Keratinocyte (primary cell): ENCODE measurements at regions not wholly inside any gene's neighbourhood (a gene's known extent, or its start where the extent isn't known, plus 50 kb on each side); places are given as distances from the start of the nearest gene placed in this dataset.

Source experiments
- DNase-seq: peaks from one replicate; pipeline ENCODE4 v3.0.0-alpha.2; 2011; ENCODE audit warnings: low read depth, missing footprints, low spot score
- FAIRE-seq: peaks from 2 replicates; lab custom pipeline; 2011; peaks lifted over from hg19 to GRCh38; lab: Jason Lieb, UNC
- H2AFZ ChIP-seq: 2 replicates; pipeline ENCODE4 v1.6.0; 2012; ENCODE audit warnings: low read length, control low read depth, inconsistent platforms; ENCODE audit not compliant: control insufficient read depth
- H3K27ac ChIP-seq: 2 replicates; pipeline ENCODE4 v1.5.1; 2011; ENCODE audit warnings: low read length; ENCODE audit not compliant: control insufficient read depth, insufficient read depth
- H3K27me3 ChIP-seq: 3 replicates; pipeline ENCODE4 v1.6.0; 2011; ENCODE audit warnings: low read length; ENCODE audit not compliant: control insufficient read depth, insufficient read depth; ENCODE audit errors: extremely low read depth
- H3K36me3 ChIP-seq, 2 experiments: 2 replicates in 1 of 2; 3 replicates in 1 of 2; pipeline ENCODE4 v1.5.1; 2011; ENCODE audit warnings: low read length in 2 of 2, mild to moderate bottlenecking in 1 of 2; ENCODE audit not compliant: control insufficient read depth in 2 of 2, insufficient read depth in 2 of 2; ENCODE audit errors: extremely low read depth in 1 of 2
- H3K4me1 ChIP-seq: 3 replicates; pipeline ENCODE4 v1.5.1; 2011; ENCODE audit warnings: low read length; ENCODE audit not compliant: control insufficient read depth, insufficient read depth; ENCODE audit errors: extremely low read depth
- H3K4me2 ChIP-seq: 3 replicates; pipeline ENCODE4 v1.6.0; 2011; ENCODE audit warnings: low read depth, low read length; ENCODE audit not compliant: control insufficient read depth, insufficient read depth; ENCODE audit errors: extremely low read depth
- H3K4me3 ChIP-seq, 3 experiments: fragments of 200-600 bp in 1 of 3; sonication (generic) in 1 of 3; 2 replicates in 2 of 3; 3 replicates in 1 of 3; pipeline ENCODE4 v1.5.1; 2011 to 2016; ENCODE audit warnings: low read length in 3 of 3, mild to moderate bottlenecking in 3 of 3, control low read depth in 2 of 3, inconsistent platforms in 1 of 3, low read depth in 1 of 3, mixed read lengths in 1 of 3, mixed run types in 1 of 3, moderate library complexity in 1 of 3; ENCODE audit not compliant: control insufficient read depth in 2 of 3, insufficient read depth in 2 of 3; ENCODE audit errors: extremely low read depth in 1 of 3
- H3K79me2 ChIP-seq: 2 replicates; pipeline ENCODE4 v1.6.0; 2012; ENCODE audit warnings: low read length; ENCODE audit not compliant: control insufficient read depth, insufficient read depth
- H3K9ac ChIP-seq: 3 replicates; pipeline ENCODE4 v1.6.0; 2011; ENCODE audit warnings: low read length; ENCODE audit not compliant: control insufficient read depth, insufficient read depth; ENCODE audit errors: extremely low read depth
- H3K9me1 ChIP-seq: 3 replicates; pipeline ENCODE4 v1.6.0; 2011; ENCODE audit warnings: low read length; ENCODE audit not compliant: control insufficient read depth, insufficient read depth; ENCODE audit errors: extremely low read depth
- H3K9me3 ChIP-seq: 2 replicates; pipeline ENCODE4 v1.5.1; 2012; ENCODE audit warnings: low read depth, low read length; ENCODE audit not compliant: control insufficient read depth
- H4K20me1 ChIP-seq: 3 replicates; pipeline ENCODE4 v1.6.0; 2011; ENCODE audit warnings: low read length; ENCODE audit not compliant: control insufficient read depth, insufficient read depth; ENCODE audit errors: extremely low read depth
- CTCF ChIP-seq, 3 experiments: IDR thresholded peaks in 1 of 3; conservative IDR thresholded peaks in 1 of 3; optimal IDR thresholded peaks in 1 of 3; 2 replicates in 2 of 3; 3 replicates in 1 of 3; pipeline versions ENCODE3 to v1.5.1; 2011; ENCODE audit warnings: low read length in 3 of 3, mild to moderate bottlenecking in 3 of 3, moderate library complexity in 2 of 3, control low read depth in 1 of 3, inconsistent platforms in 1 of 3; ENCODE audit not compliant: insufficient read depth in 2 of 3; ENCODE audit errors: extremely low read depth in 1 of 3
- EZH2 ChIP-seq: IDR thresholded peaks from one replicate; pipeline ENCODE4 v1.6.1; 2012; ENCODE audit warnings: inconsistent platforms, mild to moderate bottlenecking, low read length, moderate library complexity
- dilution Hi-C: fragments of 300-500 bp; cut with MboI; formaldehyde crosslinking; loops from one replicate; pipeline ENCODE4 v1.7.0; 2020; ENCODE audit warnings: low sequenced_read_pairs; ENCODE audit not compliant: extremely low pct_ligation_motif_present

- no peaks in the 10 kb centered on the region for H3K9me3 ChIP-seq
- no peaks in the 10 kb centered on the region for H3K36me3 ChIP-seq
- DNase-seq, result no peak
- no peak overlapping the region for H2AFZ ChIP-seq
- H4K20me1 ChIP-seq, result no peaks in the 10 kb centered on the region
- H3K4me2 ChIP-seq, result no peak overlapping the region
- dilution Hi-C loops, result no loop called here
- no peak for FAIRE-seq
- no peak overlapping the region for H3K9ac ChIP-seq
- H3K4me1 ChIP-seq, result no peaks in the 10 kb centered on the region
- H3K9me1 ChIP-seq, result no peaks in the 10 kb centered on the region
- no peaks in the 10 kb centered on the region for H3K27me3 ChIP-seq
- H3K27ac ChIP-seq, result no peak overlapping the region
- H3K4me3 ChIP-seq, result no peak overlapping the region
- no peaks in the 10 kb centered on the region for H3K79me2 ChIP-seq
- TF ChIP-seq EZH2 (no peak), CTCF (optimal IDR thresholded peaks at IDR 0.05 in 1 of 3, IDR thresholded peaks at IDR 0.05 in 1 of 3, conservative IDR thresholded peaks at IDR 0.05 in 1 of 3; ENCODE audit: extremely low read depth in 1 of 3, insufficient read depth in 2 of 3, low read length in 3 of 3) (no peak)
These were observed 50.1 kb upstream of the CLNK start for GRCh38 chr4:10734697-10735096.
